HG03095 (cell line): ENCODE measurements at regions not wholly inside any gene's neighbourhood (a gene's known extent, or its start where the extent isn't known, plus 50 kb on each side); places are given as distances from the start of the nearest gene placed in this dataset.

Experiments
- ATAC-seq: cut with Tn5 transposase; IDR thresholded peaks from one replicate; pipeline ENCODE4 v1.9.1; 2021; ENCODE audit warnings: moderate library complexity; ENCODE audit not compliant: unreplicated experiment

- no peak for ATAC-seq
These were observed 87.1 kb upstream of the SELENOP start for GRCh38 chr5:42898760-42899159.

GRCh38 chr5:42896523-42896922 lies 84.8 kb upstream of the SELENOP start:
- no peak for ATAC-seq

- no peak for ATAC-seq
These were observed 82.4 kb upstream of the SELENOP start for GRCh38 chr5:42894057-42894456.

GRCh38 chr5:42889311-42889933 lies 77.7 kb upstream of the SELENOP start:
- peak; percentile 91 for ATAC-seq

GRCh38 chr5:42888771-42889170 lies 77.1 kb upstream of the SELENOP start:
- no peak for ATAC-seq

- ATAC-seq, result no peak
These were observed 75.9 kb upstream of the SELENOP start for GRCh38 chr5:42887575-42887974.

- no peak for ATAC-seq
These were observed 75.4 kb upstream of the SELENOP start for GRCh38 chr5:42887097-42887496.

GRCh38 chr5:42886635-42887034 lies 74.9 kb upstream of the SELENOP start:
- no peak for ATAC-seq

GRCh38 chr5:42884326-42884725 lies 72.6 kb upstream of the SELENOP start:
- ATAC-seq, result no peak

- no peak for ATAC-seq
These were observed 69.9 kb upstream of the SELENOP start for GRCh38 chr5:42881416-42882117.

- ATAC-seq, result no peak
These were observed 68.9 kb upstream of the SELENOP start for GRCh38 chr5:42880496-42881150.

- no peak for ATAC-seq
These were observed 67.6 kb upstream of the SELENOP start for GRCh38 chr5:42879291-42879690.

- ATAC-seq, result no peak
These were observed 66.9 kb upstream of the SELENOP start for GRCh38 chr5:42878550-42878949.

GRCh38 chr5:42878041-42878440 lies 66.3 kb upstream of the SELENOP start:
- no peak for ATAC-seq

GRCh38 chr5:42877431-42877830 lies 65.7 kb upstream of the SELENOP start:
- ATAC-seq, result no peak

- ATAC-seq, result no peak
These were observed 64.7 kb upstream of the SELENOP start for GRCh38 chr5:42876375-42876844.

GRCh38 chr5:42875785-42876374 lies 64.2 kb upstream of the SELENOP start:
- ATAC-seq, result no peak

- ATAC-seq, result no peak
These were observed 63.5 kb upstream of the SELENOP start for GRCh38 chr5:42875211-42875610.

- no peak for ATAC-seq
These were observed 63.0 kb upstream of the SELENOP start for GRCh38 chr5:42874621-42875198.

- no peak for ATAC-seq
These were observed 61.2 kb upstream of the SELENOP start for GRCh38 chr5:42872865-42873264.

- ATAC-seq, result no peak
These were observed 59.3 kb upstream of the SELENOP start for GRCh38 chr5:42870882-42871418.
